GM13976 (cell line): ENCODE measurements at regions not wholly inside any gene's neighbourhood (a gene's known extent, or its start where the extent isn't known, plus 50 kb on each side); places are given as distances from the start of the nearest gene placed in this dataset.

Source experiments
- DNase-seq: peaks from one replicate; pipeline ENCODE4 v3.0.0; 2012; ENCODE audit warnings: low spot score
- CTCF ChIP-seq: IDR thresholded peaks from 2 replicates; pipeline ENCODE4 v1.5.1; 2012; ENCODE audit warnings: borderline replicate concordance, mild to moderate bottlenecking; ENCODE audit not compliant: insufficient read depth; ENCODE audit errors: extremely low read depth, missing control alignments, control extremely low read depth
- in situ Hi-C: fragments of 300-500 bp; cut with MboI; formaldehyde crosslinking; loops from one replicate; pipeline ENCODE4 v1.12.0; 2022; ENCODE audit warnings: low sequenced_read_pairs, mixed read lengths, inconsistent platforms; ENCODE audit not compliant: unreplicated experiment

DNA sequence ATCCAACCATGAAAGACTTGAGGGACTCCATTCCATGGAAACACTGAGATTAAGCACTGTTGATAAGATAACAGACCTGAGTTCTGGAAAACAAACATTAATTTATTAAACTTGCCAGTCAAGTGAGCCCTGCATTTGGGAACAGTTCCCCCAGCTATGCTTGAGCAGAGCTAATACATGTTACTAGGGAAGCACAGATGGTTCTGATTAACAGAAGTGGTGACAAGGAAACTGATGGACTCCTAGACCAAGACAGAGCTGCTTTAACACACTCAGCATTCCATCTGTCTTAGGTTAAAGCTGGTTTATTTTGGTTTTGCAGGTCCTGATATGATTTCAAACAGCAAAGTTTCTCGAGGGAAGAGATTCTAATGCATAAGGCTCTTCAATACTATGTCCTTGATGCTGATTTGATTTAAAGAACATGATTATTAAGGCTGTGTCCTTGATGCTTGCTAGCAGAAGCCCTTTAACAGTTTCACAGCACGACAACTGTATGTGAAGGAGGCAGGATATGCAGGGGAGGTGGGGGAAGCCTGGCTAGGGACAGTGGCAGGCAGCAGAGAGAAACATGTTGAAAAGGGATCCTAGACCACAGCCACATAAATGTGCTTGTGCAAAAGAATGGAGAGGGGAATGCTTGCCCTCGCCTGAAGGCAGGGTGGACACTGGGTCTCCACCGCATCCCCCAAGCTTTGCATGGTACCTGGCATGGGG lies 66.2 kb downstream of the ACTBL2 start:
- TF ChIP-seq CTCF, result no peak
- no peak for DNase-seq
- in situ Hi-C loops, result no loop called here

GRCh38 chr5:57414857-57415256 lies 67.8 kb downstream of the ACTBL2 start:
- no peak for TF ChIP-seq CTCF
- no peak for DNase-seq
- in situ Hi-C loops, result no loop called here

GRCh38 chr5:57414191-57414590 lies 68.4 kb downstream of the ACTBL2 start:
- DNase-seq, result no peak
- TF ChIP-seq CTCF, result no peak
- in situ Hi-C loops, result no loop called here

DNA sequence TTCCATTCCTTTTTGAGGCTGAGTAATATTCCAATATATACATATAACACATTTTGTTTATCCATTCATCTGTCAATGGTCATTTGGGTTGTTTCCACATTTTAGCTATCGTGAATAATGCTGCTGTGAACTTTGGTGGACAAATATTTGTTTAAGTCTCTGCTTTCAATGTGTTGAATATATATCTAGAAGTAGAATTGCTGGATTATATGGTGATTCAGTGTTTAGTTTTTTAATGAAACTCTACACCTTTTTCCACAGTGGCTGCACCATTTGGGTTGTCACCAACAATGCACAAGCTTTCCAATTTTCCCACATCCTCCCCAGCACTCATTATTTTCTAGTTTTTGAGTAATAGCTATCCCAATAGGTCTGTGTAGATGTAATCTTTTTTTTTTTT lies 69.5 kb downstream of the ACTBL2 start:
- TF ChIP-seq CTCF, result no peak
- in situ Hi-C loops, result no loop called here
- no peak for DNase-seq

GRCh38 chr5:57412680-57413079 lies 69.9 kb downstream of the ACTBL2 start:
- in situ Hi-C loops, result no loop called here
- TF ChIP-seq CTCF, result no peak
- no peak for DNase-seq

DNA sequence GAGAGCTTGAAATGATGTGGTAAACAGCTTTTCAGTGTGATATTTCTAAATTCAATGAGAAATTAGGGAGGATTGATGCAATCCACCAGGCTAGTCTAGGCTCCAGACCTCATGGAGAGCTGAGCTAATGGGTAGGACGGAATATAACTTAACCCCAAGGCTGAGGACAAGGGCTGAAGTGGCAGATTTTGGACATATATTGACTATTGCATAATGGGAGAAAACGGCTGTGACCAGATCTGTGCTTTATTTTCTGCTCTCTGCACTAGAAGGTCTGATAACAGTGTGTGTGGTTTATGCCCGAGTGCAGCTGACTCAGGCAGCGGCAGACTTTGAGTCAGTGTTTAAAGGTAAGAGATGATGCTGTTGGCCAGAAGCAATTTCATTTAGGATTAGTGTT lies 70.6 kb downstream of the ACTBL2 start:
- in situ Hi-C loops, result no loop called here
- no peak for DNase-seq
- no peak for TF ChIP-seq CTCF
